Cardiac muscle cell (in vitro differentiated cells and primary cell): ENCODE measurements at regions not wholly inside any gene's neighbourhood (a gene's known extent, or its start where the extent isn't known, plus 50 kb on each side); places are given as distances from the start of the nearest gene placed in this dataset.

ENCODE experiments used
- DNase-seq, 2 donors: peaks; one replicate each; pipeline versions ENCODE4 v3.0.0 to v3.0.0-alpha.2; 2010 to 2017; ENCODE audit warnings: low read depth in 1 of 2, low spot score in 1 of 2
- H3K27ac ChIP-seq: fragments of 200-600 bp; sonication (generic); 2 replicates; pipeline ENCODE4 v1.5.1; 2016
- H3K27me3 ChIP-seq: fragments of 200-600 bp; sonication (generic); 2 replicates; pipeline ENCODE4 v1.6.0; 2016; ENCODE audit warnings: control low read depth
- H3K36me3 ChIP-seq: fragments of 200-600 bp; sonication (generic); 2 replicates; pipeline ENCODE4 v1.5.1; 2016; ENCODE audit warnings: control low read depth
- H3K4me1 ChIP-seq: fragments of 200-600 bp; sonication (generic); 2 replicates; pipeline ENCODE4 v1.8.1; 2017; ENCODE audit warnings: low read depth, mild to moderate bottlenecking, mixed run types
- H3K4me3 ChIP-seq: fragments of 200-600 bp; sonication (generic); 2 replicates; pipeline ENCODE4 v1.5.1; 2016; ENCODE audit warnings: mild to moderate bottlenecking
- H3K9me3 ChIP-seq: fragments of 200-600 bp; sonication (generic); 2 replicates; pipeline ENCODE4 v1.5.1; 2017; ENCODE audit warnings: low read depth, mild to moderate bottlenecking, control low read depth
- TF ChIP-seq, protein P1 (sequence below): IDR thresholded peaks from 2 replicates; pipeline ENCODE4 v1.5.1; 2012; ENCODE audit warnings: low read depth, mild to moderate bottlenecking, low read length

DNA sequence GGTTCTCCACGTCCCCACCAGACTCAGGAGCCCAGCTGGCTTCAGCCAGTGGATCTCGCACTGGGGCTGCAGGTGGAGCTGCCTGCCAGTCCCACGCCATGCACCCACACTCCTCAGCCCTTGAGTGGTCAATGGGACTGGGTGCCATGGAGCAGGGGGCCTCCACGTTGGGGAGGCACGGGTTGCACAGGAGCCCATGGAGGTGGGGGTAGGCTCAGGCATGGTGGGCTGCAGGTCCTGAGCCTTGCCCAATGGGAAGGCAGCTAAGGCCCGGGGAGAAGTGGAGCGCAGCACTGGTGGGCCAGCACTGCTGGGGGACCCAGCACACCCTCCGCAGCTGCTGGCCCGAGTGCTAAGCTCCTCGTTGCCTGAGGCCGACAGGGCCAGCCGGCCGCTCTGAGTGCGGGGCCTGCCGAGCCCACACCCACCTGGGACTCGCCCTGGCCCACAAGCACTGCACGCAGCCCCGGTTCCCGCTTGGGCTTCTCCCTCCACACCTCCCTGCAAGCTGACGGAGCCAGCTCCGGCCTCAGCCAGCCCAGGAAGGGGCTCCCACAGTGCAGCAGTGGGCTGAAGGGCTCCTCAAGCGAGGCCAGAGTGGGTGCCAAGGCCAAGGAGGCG is 258.5 kb upstream of the PDGFD start:
- H3K9me3 ChIP-seq, result no peaks in the 10 kb centered on the region
- H3K27ac ChIP-seq, result no peak overlapping the region
- TF ChIP-seq, protein P1, sequence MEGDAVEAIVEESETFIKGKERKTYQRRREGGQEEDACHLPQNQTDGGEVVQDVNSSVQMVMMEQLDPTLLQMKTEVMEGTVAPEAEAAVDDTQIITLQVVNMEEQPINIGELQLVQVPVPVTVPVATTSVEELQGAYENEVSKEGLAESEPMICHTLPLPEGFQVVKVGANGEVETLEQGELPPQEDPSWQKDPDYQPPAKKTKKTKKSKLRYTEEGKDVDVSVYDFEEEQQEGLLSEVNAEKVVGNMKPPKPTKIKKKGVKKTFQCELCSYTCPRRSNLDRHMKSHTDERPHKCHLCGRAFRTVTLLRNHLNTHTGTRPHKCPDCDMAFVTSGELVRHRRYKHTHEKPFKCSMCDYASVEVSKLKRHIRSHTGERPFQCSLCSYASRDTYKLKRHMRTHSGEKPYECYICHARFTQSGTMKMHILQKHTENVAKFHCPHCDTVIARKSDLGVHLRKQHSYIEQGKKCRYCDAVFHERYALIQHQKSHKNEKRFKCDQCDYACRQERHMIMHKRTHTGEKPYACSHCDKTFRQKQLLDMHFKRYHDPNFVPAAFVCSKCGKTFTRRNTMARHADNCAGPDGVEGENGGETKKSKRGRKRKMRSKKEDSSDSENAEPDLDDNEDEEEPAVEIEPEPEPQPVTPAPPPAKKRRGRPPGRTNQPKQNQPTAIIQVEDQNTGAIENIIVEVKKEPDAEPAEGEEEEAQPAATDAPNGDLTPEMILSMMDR, result no peak
- DNase-seq, result no peak
- H3K27me3 ChIP-seq, result no peaks in the 10 kb centered on the region
- no peaks in the 10 kb centered on the region for H3K4me1 ChIP-seq
- no peaks in the 10 kb centered on the region for H3K36me3 ChIP-seq
- no peak overlapping the region for H3K4me3 ChIP-seq

DNA sequence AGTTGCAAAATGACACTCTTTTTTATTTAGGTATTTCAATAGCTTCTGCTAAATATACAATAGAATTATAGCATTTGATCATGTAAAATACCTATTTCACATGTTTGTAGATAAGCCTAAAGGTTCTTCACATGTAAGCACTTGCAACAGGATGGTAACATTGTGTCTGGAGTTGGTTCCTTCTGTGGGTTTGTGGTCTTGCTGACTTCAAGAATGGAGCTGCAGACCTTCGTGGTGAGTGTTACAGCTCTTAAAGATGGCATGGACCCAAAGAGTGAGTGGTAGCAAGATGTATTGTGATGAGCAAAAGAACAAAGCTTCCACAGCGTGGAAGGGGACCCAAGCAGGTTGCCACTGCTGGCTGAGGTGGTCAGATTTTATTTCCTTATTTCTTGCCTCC is 246.4 kb upstream of the PDGFD start:
- H3K4me1 ChIP-seq, result peaks cover 23% of the 10 kb centered on the region
- H3K27ac ChIP-seq, result no peak overlapping the region
- no peak overlapping the region for H3K4me3 ChIP-seq
- no peaks in the 10 kb centered on the region for H3K36me3 ChIP-seq
- DNase-seq, result peak in 1 of 2 donors; percentile 24
- TF ChIP-seq, protein P1, result no peak
- H3K9me3 ChIP-seq, result no peaks in the 10 kb centered on the region
- no peaks in the 10 kb centered on the region for H3K27me3 ChIP-seq

DNA sequence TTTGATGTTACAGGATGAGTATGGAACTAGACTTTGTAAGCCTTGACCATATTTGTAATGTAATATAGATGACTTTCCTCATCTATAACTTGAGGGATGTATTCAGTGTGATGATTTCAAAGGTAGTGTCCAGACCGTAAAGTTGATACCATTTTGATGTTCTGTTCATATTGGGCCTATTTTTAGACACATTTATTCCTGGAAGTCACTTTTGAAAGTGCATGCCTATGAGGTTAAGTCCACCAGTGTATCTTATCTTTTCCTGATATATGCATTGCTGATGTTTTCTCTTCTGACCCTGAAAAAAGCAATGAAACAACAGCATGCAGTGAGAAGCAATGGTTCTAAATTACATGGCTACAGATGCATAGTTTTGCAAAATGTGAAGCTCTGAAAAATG is 244.7 kb upstream of the PDGFD start:
- Histone ChIP-seq H3K27ac (peak overlapping the region; percentile 2), H3K9me3 (no peaks in the 10 kb centered on the region), H3K36me3 (no peaks in the 10 kb centered on the region), H3K4me1 (peaks cover 33% of the 10 kb centered on the region), H3K27me3 (no peaks in the 10 kb centered on the region), H3K4me3 (no peak overlapping the region)
- TF ChIP-seq, protein P1, result no peak
- DNase-seq, result peak in 1 of 2 donors; percentile 7

DNA sequence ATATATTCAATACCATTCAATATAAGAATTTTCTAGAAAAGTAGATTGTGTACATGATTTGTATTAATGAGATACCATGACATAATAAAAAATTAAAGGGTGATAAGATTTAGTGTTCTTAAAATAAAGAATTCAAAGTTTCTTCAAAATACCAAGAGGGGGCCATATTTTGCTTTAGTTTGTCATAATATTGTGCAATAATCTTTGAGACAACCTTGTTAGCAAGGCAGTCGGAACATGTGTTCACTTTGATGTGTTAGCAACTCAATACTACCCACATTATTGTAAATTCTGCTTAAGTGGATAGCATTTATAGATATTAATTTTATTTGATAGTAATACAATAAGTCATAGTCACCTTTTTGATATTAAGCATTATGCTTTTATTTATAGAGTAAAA is 241.3 kb upstream of the PDGFD start:
- Histone ChIP-seq H3K27me3 (no peaks in the 10 kb centered on the region), H3K27ac (no peak overlapping the region), H3K36me3 (no peaks in the 10 kb centered on the region), H3K4me3 (no peak overlapping the region), H3K9me3 (no peaks in the 10 kb centered on the region), H3K4me1 (peaks cover 36% of the 10 kb centered on the region)
- TF ChIP-seq, protein P1, result no peak
- no peak for DNase-seq

DNA sequence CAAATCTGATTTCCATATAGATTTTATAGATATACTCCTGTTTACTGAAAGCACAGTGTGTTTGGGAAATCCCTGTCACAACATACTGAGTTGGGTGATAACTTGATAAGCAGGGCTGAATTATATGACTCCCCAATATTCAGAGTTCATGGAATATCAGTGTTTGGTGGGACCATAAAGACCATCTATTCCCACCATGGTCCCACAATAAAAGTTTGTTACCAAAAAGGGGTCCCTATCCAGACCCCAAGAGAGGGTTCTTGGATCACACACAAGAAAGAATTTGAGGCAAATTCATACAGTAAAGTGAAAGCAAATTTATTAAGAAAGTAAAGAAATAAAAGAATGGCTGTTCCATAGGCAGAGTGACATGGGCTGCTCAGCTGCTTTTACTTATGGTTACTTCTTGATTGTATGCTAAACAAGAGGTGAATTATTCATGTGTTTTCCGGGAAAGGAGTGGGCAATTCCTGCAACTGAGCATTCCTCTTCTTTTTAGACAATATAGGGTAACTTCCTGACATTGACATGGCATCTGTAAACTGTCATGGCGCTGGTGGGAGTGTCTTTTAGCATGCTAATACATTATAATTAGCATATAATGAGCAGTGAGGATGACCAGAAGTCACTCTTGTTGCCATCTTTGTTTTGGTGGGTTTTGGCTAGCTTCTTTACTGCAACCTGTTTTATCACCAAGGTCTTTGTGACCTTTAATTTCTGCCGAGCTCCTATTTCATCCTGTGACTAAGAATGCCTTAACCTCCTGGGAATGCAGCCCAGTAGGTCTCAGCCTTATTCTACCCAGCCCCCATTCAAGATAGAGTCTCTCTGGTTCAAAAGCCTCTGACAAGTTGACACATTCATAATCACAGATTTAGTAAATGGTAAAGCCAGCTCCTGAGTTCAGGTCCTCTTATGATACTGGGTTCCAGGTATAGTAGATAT is 240.6 kb upstream of the PDGFD start:
- DNase-seq, result no peak
- Histone ChIP-seq H3K36me3 (no peaks in the 10 kb centered on the region), H3K4me3 (no peak overlapping the region), H3K9me3 (no peaks in the 10 kb centered on the region), H3K27me3 (no peaks in the 10 kb centered on the region), H3K4me1 (peaks cover 34% of the 10 kb centered on the region), H3K27ac (peak overlapping the region; percentile 76)
- TF ChIP-seq, protein P1, result no peak
